Sigmoid colon (tissue), 3 donors: ENCODE measurements at regions not wholly inside any gene's neighbourhood (a gene's known extent, or its start where the extent isn't known, plus 50 kb on each side); places are given as distances from the start of the nearest gene placed in this dataset.

Experiments used
- POLR2A ChIP-seq, 2 donors: fragments of 450-650 bp; IDR thresholded peaks; one replicate each; pipeline ENCODE4 v1.6.1; 2016; ENCODE audit warnings: antibody characterized with exemption in 2 of 2, mild to moderate bottlenecking in 2 of 2, moderate library complexity in 2 of 2
- TF ChIP-seq, protein P1 (sequence below), 4 experiments: fragments of 450-650 bp in 3 of 4; fragments of 200-600 bp in 1 of 4; IDR thresholded peaks; one replicate each; pipeline ENCODE4 v1.5.1; 2016 to 2019; ENCODE audit warnings: antibody characterized with exemption in 4 of 4, mild to moderate bottlenecking in 3 of 4, moderate library complexity in 2 of 4

DNA sequence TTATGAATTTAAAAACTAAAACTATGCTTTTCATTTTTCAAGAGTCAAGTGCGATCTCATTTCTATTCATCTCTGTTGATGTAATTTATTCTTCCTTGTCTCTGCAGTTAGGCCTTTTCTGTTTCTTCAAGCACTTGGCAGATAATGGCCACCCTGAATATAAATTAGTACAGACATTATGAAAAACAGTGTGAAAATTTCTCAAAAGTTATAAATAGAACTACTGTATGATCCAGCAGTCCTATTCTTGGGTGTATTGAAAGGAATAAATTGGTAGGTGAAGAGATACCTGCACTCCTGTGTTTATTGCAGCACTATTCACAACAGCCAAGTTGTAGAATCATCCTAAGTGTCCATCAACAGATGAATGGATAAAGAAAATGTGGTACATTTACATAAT is 248.3 kb downstream of the DOK5 start:
- TF ChIP-seq, protein P1, sequence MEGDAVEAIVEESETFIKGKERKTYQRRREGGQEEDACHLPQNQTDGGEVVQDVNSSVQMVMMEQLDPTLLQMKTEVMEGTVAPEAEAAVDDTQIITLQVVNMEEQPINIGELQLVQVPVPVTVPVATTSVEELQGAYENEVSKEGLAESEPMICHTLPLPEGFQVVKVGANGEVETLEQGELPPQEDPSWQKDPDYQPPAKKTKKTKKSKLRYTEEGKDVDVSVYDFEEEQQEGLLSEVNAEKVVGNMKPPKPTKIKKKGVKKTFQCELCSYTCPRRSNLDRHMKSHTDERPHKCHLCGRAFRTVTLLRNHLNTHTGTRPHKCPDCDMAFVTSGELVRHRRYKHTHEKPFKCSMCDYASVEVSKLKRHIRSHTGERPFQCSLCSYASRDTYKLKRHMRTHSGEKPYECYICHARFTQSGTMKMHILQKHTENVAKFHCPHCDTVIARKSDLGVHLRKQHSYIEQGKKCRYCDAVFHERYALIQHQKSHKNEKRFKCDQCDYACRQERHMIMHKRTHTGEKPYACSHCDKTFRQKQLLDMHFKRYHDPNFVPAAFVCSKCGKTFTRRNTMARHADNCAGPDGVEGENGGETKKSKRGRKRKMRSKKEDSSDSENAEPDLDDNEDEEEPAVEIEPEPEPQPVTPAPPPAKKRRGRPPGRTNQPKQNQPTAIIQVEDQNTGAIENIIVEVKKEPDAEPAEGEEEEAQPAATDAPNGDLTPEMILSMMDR (IDR thresholded peaks at IDR 0.05): no peak
- no peak for TF ChIP-seq POLR2A (IDR thresholded peaks at IDR 0.05)
